ENCODE measurements at regions not wholly inside any gene's neighbourhood (a gene's known extent, or its start where the extent isn't known, plus 50 kb on each side); places are given as distances from the start of the nearest gene placed in this dataset.

DNA sequence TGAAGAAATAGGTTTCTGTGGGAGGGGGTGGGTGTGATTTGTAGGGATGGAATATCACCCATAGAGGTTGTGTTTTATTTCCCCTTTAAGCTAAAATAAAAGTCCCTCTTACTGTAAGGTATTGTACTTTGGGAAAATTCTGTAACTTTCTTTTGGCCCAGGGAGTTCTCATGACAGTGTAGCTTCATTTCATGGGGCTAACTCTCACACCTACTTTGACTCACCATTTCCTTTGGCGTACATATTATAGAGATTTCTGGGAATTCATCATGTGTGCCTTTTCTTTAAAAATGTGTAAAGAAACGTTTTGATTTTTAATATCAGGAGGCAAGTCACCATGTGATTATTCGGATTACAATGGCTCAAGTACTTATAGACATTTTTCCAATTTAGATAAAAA, 477.7 kb upstream of the CFAP20DC start:
- TF ChIP-seq, protein P1, sequence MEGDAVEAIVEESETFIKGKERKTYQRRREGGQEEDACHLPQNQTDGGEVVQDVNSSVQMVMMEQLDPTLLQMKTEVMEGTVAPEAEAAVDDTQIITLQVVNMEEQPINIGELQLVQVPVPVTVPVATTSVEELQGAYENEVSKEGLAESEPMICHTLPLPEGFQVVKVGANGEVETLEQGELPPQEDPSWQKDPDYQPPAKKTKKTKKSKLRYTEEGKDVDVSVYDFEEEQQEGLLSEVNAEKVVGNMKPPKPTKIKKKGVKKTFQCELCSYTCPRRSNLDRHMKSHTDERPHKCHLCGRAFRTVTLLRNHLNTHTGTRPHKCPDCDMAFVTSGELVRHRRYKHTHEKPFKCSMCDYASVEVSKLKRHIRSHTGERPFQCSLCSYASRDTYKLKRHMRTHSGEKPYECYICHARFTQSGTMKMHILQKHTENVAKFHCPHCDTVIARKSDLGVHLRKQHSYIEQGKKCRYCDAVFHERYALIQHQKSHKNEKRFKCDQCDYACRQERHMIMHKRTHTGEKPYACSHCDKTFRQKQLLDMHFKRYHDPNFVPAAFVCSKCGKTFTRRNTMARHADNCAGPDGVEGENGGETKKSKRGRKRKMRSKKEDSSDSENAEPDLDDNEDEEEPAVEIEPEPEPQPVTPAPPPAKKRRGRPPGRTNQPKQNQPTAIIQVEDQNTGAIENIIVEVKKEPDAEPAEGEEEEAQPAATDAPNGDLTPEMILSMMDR (IDR thresholded peaks at IDR 0.05; ENCODE audit: low read length): no peak
- TF ChIP-seq EZH2 (optimal IDR thresholded peaks at IDR 0.05; ENCODE audit: low read depth, low read length) (no peak), EZH2phosphoT487 (IDR thresholded peaks at IDR 0.05; ENCODE audit: low read length) (no peak)

Data from MM.1S (cell line).